ENCODE measurements at regions not wholly inside any gene's neighbourhood (a gene's known extent, or its start where the extent isn't known, plus 50 kb on each side); places are given as distances from the start of the nearest gene placed in this dataset.

- DNase-seq, result no peak
Measured at GRCh38 chr18:72342933-72343332, 201.2 kb downstream of the CBLN2 start.

GRCh38 chr18:72339976-72340375 lies 204.2 kb downstream of the CBLN2 start:
- no peak for DNase-seq

DNA sequence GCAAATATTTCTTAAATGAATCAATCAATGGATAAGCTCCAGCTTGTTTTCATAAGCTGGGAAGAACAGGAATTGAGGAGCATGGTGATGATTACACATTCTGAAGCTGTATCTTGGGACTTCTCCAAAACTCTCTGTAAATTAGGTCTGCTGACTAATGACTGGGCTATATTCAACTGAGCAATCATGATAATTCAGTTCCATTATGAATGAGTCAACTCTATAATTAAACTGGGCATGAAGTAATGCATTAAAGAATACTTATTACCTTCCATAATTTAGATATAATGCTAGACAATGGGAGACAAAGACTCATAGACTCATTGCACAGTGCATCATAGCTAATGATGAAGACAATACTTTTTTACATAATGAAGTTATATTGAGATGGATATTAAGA lies 207.4 kb downstream of the CBLN2 start:
- DNase-seq, result no peak

DNA sequence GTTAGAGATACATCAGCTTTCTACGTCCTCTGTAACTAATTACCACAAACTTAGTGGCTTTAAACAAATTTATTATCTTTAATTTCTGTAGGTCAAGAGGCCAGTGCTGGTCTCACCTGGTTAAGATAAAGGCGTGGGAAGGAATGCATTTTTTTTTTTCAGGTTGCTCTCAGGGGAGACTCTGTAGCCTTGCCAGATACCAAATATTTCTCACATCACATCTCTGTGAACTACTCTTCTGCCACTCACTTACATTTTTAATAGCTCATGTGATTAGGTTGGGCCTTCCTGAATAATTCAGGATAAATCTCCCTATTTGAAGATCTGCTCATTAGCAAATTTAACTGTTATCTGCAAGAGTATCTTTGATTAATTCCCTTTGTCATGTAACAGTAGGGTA lies 214.6 kb downstream of the CBLN2 start:
- DNase-seq, result no peak

DNA sequence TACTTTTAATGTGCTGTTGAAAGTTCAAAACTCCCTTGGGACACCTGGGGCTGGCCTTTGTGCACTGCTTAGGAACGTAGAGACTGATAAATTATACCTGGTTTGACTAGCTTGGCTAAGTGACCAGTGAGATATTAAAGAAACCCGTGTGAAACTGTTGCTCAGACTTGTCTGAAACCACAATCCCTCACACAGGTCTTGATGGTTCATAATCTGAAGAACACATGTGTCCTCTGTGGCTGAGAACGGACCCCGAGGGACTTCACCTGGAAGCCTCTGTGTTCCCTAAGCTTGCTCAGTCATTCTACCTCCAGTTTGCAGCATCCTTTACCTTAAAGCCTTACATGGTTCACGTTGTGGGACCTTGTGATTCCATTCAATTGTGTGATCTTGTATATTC lies 218.8 kb downstream of the CBLN2 start:
- DNase-seq, result no peak

DNA sequence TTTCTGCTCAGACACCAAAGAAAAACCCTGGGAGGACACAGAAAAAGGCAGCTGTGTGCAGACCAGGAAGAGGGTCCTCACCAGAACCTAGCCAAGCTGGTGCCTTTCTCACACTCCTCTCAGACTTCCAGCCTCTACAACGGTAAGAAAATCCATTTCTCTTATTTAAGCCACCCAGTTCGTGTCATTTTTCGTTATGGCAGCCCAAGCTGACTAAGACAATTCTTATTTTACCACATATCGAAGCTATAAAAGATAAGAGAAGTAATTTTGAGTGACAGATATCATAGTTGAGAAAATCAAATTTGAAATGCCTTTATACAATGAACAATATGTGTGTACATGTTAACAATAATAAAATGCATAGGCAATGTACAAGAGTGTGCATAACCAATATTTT lies 219.5 kb downstream of the CBLN2 start:
- no peak for DNase-seq

DNA sequence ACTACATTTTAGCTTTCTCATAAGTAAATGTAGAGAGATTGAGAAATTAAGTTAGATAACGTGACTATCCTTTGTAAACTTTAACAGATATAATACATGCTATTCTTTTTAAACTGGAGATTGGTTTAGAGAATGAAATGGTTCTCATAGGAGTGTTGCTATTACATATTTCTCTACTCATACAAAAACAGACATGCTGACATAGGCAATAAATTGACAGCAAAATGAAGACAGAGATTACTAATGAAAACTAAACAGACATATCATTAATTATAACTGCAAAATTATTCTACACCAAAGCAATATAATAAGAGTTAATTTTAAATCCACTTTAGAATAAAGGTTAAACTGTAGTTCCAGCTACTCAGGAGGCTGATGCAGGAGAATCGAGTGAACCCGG lies 227.6 kb downstream of the CBLN2 start:
- DNase-seq, result no peak

- peak in 2 of 4 experiments; percentile 1 for DNase-seq
Measured at GRCh38 chr18:72283148-72283925, 260.8 kb downstream of the CBLN2 start.

DNA sequence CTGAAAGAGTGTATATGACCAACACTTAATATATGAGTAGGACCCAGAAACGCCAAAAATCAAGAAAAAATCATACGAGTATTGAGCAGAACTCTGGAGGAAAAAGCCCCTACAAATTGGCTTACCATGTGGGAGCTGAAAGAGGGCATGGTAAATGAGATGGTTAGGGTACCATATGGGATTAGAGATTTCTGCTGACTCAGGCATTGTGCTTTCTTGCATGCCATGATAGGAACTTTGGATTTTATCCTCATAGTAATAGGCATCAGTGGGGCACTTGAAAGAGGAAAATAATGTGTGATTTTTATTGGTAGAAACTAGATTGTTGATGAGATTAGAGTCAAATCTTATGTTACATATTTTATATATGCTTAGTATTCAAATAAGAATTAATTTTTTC lies 271.1 kb downstream of the CBLN2 start:
- no peak for DNase-seq

DNA sequence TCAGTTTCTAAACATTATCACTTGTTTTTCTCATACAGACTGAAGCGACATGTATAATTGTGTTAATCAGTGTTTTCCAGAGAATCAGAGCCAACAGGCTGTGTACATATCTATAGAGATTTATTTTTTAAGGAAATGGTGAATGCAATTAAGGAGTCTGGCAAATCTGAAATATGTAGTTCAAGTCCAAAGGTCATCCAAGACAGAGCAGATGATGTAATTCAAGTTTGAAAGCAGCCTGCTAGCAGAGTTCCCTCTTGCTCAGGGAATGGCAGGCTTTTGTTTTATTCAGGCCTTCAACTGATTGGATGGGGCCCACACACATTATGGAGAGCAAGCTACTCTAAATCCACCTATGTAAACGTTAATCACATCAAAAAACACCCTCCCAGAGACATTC lies 282.6 kb downstream of the CBLN2 start:
- no peak for DNase-seq

- DNase-seq, result no peak
Measured at GRCh38 chr18:72246076-72246475, 298.1 kb downstream of the CBLN2 start.

GRCh38 chr18:72235422-72235821 lies 308.7 kb downstream of the CBLN2 start:
- DNase-seq, result no peak

DNA sequence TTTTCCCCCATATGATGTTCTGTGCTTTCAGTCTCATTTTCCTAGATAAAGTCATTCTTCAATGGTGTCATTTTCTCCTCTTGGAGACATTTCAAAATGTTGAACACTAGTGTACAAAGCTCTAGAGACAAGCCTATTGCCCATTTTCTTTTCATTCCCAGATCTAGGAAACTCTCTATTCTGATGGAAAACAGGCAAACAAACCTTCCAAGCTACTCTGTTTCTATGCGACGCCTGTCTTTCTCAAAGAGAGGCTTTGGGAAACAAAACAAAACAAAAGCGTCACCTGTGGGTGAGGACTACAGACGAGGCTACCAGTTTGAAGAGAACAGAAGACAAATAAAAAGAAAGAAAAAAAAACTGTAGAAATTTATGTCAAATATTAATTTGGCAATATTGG lies 311.0 kb downstream of the CBLN2 start:
- no peak for DNase-seq

GRCh38 chr18:72232644-72233043 lies 311.5 kb downstream of the CBLN2 start:
- no peak for DNase-seq

- DNase-seq, result no peak
Measured at GRCh38 chr18:72225958-72226357, 318.2 kb downstream of the CBLN2 start.

DNA sequence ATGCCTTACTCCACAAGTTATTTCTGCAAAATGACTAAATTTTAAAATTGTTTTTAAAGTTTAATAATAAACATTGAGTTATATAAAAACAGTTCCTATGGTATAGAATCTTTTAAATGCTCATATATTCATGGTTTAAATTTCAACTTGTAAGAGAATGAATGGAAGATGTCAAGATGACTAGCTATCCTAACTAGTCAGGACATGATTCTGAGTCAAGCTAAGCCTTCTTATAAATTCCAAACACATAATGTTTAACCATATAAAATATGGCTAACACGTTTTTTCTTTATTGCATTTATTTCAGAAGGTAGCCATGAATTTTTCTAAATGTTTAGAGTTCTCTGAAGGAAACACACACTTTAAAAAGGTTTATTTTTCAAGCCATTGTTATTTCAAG lies 320.4 kb downstream of the CBLN2 start:
- no peak for DNase-seq

DNA sequence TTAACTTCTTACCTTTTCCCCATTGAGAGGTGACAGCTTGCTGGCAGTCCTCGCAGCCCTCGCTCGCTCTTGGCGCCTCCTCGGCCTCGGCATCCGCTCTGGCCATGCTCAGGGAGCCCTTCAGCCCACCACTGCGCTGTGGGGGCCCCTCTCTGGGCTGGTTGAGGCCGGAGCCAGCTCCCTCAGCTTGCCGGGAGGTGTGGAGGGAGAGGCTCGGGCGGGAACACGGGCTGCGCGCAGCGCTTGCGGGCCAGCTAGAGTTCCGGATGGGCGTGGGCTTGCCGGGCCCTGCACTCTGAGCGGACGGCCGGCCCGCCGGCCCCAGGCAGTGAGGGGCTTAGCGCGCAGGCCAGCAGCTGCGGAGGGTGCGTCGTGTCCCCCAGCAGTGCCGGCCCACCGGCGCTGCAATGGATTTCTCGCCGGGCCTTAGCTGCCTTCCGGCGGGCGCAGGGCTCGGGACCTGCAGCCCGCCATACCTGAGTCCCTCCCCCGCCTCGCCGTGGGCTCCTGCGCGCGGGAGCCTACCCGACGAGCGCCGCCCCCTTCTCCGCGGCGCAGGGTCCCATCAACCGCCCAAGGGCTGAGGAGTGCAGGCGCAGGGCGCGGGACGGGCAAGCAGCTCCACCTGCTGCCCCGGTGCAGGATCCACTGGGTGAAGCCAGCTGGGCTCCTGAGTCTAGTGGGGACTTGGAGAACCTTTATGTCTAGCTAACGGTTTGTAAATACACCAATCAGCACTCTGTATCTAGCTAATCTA lies 335.0 kb downstream of the CBLN2 start:
- DNase-seq, result no peak

GRCh38 chr18:72207280-72207679 lies 336.9 kb downstream of the CBLN2 start:
- no peak for DNase-seq

- no peak for DNase-seq
Measured at GRCh38 chr18:72206814-72207213, 337.3 kb downstream of the CBLN2 start.

DNA sequence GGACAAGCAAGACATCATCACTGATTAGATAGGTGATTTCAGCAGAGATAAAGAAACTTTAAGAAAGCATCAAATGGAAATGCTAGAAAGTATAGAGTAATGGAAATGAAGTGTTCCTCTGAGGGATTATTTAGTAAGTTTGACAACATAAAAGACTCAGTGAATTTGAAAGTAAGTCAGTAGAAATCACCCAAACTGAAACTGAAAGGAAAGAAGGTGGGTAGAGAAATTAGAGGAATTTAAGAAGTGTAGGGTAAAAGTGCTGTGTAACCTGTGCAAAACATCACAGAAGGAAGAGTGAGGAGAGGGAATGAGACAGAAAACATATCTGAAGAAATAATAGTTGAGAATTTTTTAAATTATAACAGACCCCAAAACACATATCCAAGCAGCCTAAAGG lies 343.1 kb downstream of the CBLN2 start:
- DNase-seq, result no peak

GRCh38 chr18:72197591-72197990 lies 346.6 kb downstream of the CBLN2 start:
- no peak for DNase-seq

DNA sequence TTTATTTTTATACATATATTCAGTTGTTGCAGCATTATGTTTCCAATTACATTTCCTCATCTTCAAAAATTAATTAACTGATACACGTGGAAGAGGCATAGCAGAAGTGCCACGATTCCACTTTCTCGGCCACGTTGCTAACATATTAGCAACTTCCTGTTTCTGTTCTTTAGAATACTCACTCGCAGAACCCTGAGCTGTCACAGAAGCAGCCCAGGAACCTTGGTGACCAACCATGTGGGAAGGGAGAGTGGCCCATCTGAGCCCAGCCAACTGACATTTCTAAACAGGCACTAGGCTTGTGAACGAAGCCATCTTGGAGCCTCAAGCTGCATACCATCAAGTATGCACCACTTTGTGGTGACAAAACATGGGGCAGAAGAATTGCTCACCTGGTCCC lies 350.1 kb downstream of the CBLN2 start:
- DNase-seq, result no peak

DNA sequence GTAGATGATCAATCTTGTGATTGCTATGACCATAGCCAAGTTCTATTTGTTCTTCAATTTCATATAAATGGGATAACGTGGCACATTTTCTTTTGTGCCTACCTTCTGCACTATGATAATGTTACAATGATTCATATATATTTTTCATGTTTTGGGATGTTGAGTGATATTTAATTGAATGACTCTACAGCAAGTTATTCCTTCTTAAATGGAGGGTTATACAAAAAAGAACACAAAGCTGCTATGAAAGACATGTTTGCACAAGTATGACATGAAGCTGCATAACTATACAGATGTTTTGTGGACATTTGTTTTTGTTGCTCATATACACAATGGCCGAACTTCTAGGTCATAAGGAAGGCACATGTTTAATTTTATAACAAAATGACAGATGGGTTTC lies 356.2 kb downstream of the CBLN2 start:
- DNase-seq, result no peak

DNA sequence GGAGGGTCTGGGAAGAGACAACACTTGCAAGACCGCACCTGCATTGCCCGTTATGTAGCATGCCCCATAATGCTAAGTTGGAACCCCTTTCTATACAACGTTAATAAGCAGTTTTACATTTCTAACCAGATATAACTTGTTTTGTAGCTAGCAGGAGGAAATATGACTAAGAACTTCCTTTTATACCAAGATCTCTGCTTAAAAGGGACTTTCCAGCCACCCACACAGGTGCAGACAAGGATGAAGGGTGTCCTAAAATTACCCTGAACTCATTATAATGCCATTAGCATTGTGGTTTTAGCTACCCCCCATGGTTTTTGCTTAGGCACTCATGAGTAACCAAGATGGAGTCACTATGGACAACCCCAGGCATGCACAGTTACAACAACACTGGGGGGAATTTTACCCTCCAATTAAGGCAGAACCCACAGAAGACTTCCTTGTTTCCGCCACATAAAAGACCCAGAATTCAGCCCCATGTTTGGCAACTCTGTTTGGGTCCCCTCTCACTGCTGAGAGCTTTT lies 362.8 kb downstream of the CBLN2 start:
- DNase-seq, result peak; percentile 0 to 39 (median 9)
